GM19351 (cell line): ENCODE measurements at regions not wholly inside any gene's neighbourhood (a gene's known extent, or its start where the extent isn't known, plus 50 kb on each side); places are given as distances from the start of the nearest gene placed in this dataset.

Source experiments
- ATAC-seq: cut with Tn5 transposase; IDR thresholded peaks from one replicate; pipeline ENCODE4 v1.9.1; 2021; ENCODE audit warnings: mild to moderate bottlenecking, moderate library complexity; ENCODE audit not compliant: unreplicated experiment

- ATAC-seq: no peak
These were observed 92.1 kb upstream of the FZD10 start for GRCh38 chr12:130070126-130070611.

- ATAC-seq: no peak
These were observed 88.5 kb upstream of the FZD10 start for GRCh38 chr12:130073721-130074120.

GRCh38 chr12:130074661-130075406, 87.4 kb upstream of the FZD10 start:
- no peak for ATAC-seq

- ATAC-seq: no peak
These were observed 86.7 kb upstream of the FZD10 start for GRCh38 chr12:130075497-130076076.

- no peak for ATAC-seq
These were observed 86.1 kb upstream of the FZD10 start for GRCh38 chr12:130076126-130076525.

GRCh38 chr12:130076752-130077151, 85.5 kb upstream of the FZD10 start:
- no peak for ATAC-seq

GRCh38 chr12:130078852-130079251, 83.4 kb upstream of the FZD10 start:
- ATAC-seq: no peak

- ATAC-seq: no peak
These were observed 83.0 kb upstream of the FZD10 start for GRCh38 chr12:130079279-130079678.

- no peak for ATAC-seq
These were observed 82.1 kb upstream of the FZD10 start for GRCh38 chr12:130080205-130080604.

- ATAC-seq: no peak
These were observed 81.0 kb upstream of the FZD10 start for GRCh38 chr12:130081117-130081805.

- no peak for ATAC-seq
These were observed 79.3 kb upstream of the FZD10 start for GRCh38 chr12:130083002-130083401.

GRCh38 chr12:130083734-130084133, 78.5 kb upstream of the FZD10 start:
- ATAC-seq: no peak

- ATAC-seq: no peak
These were observed 77.9 kb upstream of the FZD10 start for GRCh38 chr12:130084359-130084758.

- ATAC-seq: no peak
These were observed 76.0 kb upstream of the FZD10 start for GRCh38 chr12:130086248-130086647.

- no peak for ATAC-seq
These were observed 75.5 kb upstream of the FZD10 start for GRCh38 chr12:130086797-130087196.

GRCh38 chr12:130087222-130087621, 75.0 kb upstream of the FZD10 start:
- no peak for ATAC-seq

- ATAC-seq: no peak
These were observed 73.8 kb upstream of the FZD10 start for GRCh38 chr12:130088504-130088903.

GRCh38 chr12:130090542-130090941, 71.7 kb upstream of the FZD10 start:
- no peak for ATAC-seq

GRCh38 chr12:130093380-130093779, 68.9 kb upstream of the FZD10 start:
- no peak for ATAC-seq

GRCh38 chr12:130097342-130097741, 64.9 kb upstream of the FZD10 start:
- no peak for ATAC-seq

- no peak for ATAC-seq
These were observed 64.4 kb upstream of the FZD10 start for GRCh38 chr12:130097798-130098255.
